ENCODE measurements at regions not wholly inside any gene's neighbourhood (a gene's known extent, or its start where the extent isn't known, plus 50 kb on each side); places are given as distances from the start of the nearest gene placed in this dataset.

- DNase-seq (ENCODE audit: extremely low read depth, low read depth), result no peak
- no peak for TF ChIP-seq CTCF (IDR thresholded peaks at IDR 0.05; ENCODE audit: low read depth, low read length)
Observed at GRCh38 chr2:41935002-41935401, 112.8 kb upstream of the PKDCC start.

DNA sequence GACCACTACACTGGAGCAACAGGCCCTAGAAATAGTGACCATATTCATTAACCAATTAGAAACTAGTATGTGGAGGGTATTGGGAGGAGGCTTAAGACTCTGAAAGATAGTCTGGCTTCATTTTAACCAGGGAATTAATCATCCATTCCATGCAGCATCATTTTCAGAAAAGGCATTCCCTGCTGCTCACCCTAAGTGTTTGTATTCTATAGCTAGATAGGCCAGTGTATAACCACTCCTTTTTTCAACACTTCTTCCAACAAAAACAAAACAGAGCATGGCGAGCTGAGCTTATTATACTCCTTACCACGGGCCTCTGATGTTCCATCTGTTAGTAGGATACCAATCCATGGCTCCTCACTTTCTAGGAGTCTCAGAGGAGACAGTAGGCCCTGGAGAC lies 112.0 kb upstream of the PKDCC start:
- no peak for DNase-seq (ENCODE audit: extremely low read depth, low read depth)
- TF ChIP-seq CTCF (IDR thresholded peaks at IDR 0.05; ENCODE audit: low read depth, low read length), result no peak

DNA sequence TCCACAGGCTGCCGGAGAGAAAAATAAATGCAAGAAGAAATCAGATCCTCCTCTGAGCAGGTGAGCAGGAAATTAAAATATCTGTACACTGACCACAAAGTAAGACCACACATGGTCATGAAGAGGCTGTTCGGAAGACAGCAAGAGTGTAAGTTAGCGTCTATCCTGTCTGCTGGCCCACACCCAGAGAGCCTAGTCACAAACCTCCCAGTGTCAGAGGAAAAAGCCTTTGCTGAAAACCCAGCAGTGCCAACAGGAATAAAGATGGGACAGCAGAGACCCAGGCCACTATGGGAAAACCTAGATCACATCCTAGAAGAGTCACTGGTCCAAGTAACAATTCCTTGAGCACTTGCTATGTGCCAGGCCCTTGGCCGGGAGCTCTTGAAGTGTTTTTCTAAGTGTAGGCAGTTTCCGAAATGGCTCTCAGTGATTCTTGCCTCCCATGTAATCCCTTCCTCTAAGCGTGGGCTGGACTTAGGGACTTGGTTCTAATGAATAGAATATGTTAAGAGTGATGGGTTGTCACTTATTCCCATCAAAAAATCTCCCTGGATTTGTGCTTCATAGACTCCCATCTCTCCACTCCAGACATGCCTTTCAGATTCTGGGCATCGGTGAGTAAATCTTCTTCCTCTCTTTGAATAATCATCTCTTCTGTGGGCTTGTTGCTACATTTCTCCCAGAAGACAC lies 110.9 kb upstream of the PKDCC start:
- TF ChIP-seq CTCF (IDR thresholded peaks at IDR 0.05; ENCODE audit: low read depth, low read length), result no peak
- no peak for DNase-seq (ENCODE audit: extremely low read depth, low read depth)

GRCh38 chr2:41937464-41937906 lies 110.3 kb upstream of the PKDCC start:
- no peak for TF ChIP-seq CTCF (IDR thresholded peaks at IDR 0.05; ENCODE audit: low read depth, low read length)
- DNase-seq (ENCODE audit: extremely low read depth, low read depth), result no peak

- TF ChIP-seq CTCF (IDR thresholded peaks at IDR 0.05; ENCODE audit: low read depth, low read length), result no peak
- no peak for DNase-seq (ENCODE audit: extremely low read depth, low read depth)
Observed at GRCh38 chr2:41937921-41938708, 109.7 kb upstream of the PKDCC start.

DNA sequence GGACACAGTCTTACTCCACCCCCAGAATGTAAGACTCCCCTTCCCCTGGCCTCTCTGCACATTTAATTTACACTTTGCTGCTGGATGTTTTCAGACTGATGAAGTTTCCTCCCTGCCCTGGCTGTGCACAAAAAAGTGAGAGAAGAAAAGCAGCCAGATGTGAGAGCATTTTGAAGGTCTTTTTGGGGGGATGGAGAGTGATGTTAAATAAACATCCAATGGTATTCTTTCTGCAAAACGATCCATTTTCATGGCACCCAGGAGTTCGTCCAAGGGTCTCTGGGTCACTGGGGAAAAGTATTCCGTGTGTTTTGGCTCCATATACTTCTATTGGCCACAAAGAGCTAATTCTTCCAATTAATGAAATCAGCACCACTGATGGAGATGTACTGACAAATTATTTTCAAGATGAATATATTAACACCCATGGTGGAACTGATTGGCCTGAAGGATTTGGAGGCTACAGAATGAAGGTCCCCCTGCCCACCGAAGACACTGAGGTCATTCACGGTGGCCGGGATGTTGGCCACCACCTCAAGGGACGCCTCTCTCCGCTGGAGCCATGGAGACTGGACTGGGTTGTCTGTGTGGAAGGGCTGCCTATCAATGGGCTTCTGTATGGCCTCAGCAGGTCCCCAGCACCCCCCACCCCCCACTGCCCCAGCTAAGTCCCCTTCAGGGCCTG lies 107.6 kb upstream of the PKDCC start:
- no peak for TF ChIP-seq CTCF (IDR thresholded peaks at IDR 0.05; ENCODE audit: low read depth, low read length)
- no peak for DNase-seq (ENCODE audit: extremely low read depth, low read depth)

DNA sequence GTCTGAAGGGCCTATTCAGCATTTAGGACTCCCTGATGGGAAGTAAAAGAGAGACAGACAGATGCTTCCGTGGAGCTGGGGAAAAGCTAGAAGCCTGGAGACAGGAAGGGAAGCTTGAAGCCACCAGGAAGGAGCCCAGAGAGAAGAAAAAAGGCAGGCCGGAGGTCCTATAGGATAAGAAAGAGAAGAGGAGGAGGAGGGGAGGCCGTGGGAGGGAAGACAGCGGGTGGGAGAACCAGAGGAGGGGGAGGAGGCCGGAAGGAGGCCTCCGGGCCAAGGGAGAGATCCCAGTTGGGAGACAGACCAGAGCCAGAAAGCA lies 107.1 kb upstream of the PKDCC start:
- no peak for DNase-seq (ENCODE audit: extremely low read depth, low read depth)
- no peak for TF ChIP-seq CTCF (IDR thresholded peaks at IDR 0.05; ENCODE audit: low read depth, low read length)

All from AG09319 (cell line).